RWPE1 (cell line): ENCODE measurements at regions not wholly inside any gene's neighbourhood (a gene's known extent, or its start where the extent isn't known, plus 50 kb on each side); places are given as distances from the start of the nearest gene placed in this dataset.

Source experiments
- CTCF ChIA-PET: fragments of 350-600 bp; sonication (Branson Sonifier 250); formaldehyde crosslinking; extraction: SDS; loops from one replicate; lab custom pipeline; 2021; lab: Yijun Ruan, JAX
- POLR2A ChIA-PET: fragments of 400-600 bp; formaldehyde crosslinking; extraction: SDS; loops from one replicate; lab custom pipeline; 2020; ENCODE audit warnings: antibody characterized with exemption; ENCODE audit not compliant: low non-redundant PET; lab: Yijun Ruan, JAX
- DNase-seq: peaks from one replicate; pipeline ENCODE4 v3.0.0; 2012; ENCODE audit warnings: low spot score
- H3K27ac ChIP-seq: fragments of 450-650 bp; 2 replicates; pipeline ENCODE4 v1.5.1; 2017
- TF ChIP-seq, protein P1 (sequence below): fragments of 450-650 bp; conservative IDR thresholded peaks from 2 replicates; pipeline ENCODE4 v1.5.1; 2017; ENCODE audit warnings: low read depth, mild to moderate bottlenecking

- TF ChIP-seq, protein P1, sequence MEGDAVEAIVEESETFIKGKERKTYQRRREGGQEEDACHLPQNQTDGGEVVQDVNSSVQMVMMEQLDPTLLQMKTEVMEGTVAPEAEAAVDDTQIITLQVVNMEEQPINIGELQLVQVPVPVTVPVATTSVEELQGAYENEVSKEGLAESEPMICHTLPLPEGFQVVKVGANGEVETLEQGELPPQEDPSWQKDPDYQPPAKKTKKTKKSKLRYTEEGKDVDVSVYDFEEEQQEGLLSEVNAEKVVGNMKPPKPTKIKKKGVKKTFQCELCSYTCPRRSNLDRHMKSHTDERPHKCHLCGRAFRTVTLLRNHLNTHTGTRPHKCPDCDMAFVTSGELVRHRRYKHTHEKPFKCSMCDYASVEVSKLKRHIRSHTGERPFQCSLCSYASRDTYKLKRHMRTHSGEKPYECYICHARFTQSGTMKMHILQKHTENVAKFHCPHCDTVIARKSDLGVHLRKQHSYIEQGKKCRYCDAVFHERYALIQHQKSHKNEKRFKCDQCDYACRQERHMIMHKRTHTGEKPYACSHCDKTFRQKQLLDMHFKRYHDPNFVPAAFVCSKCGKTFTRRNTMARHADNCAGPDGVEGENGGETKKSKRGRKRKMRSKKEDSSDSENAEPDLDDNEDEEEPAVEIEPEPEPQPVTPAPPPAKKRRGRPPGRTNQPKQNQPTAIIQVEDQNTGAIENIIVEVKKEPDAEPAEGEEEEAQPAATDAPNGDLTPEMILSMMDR: no peak
- ChIA-PET POLR2A (no interaction called here), CTCF (interaction anchor here (0.6 kb wide), 1 partner anchor 248 kb away, joined by 5 read pairs; no protein-coding TSS in a partner anchor)
- DNase-seq: no peak
- H3K27ac ChIP-seq: no peak overlapping the region
These were observed 124.1 kb upstream of the LIMCH1 start for GRCh38 chr4:41413670-41414411.

DNA sequence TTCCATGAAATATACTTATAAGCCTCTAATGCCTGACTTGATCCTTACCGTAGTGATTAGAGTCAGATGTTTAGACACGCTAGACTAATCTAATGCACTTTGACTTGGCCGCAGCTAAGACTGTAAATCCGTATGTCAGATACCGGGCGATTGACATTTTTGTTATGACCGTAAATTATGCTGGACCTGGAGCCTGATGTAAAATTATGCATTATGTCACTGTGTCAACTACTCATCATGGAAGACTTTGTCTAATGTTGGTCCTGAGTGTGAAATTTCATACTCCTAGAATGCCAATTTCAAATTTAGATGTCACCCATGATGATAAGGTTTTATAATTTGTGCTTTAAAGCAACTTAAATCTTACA, 123.6 kb upstream of the LIMCH1 start:
- CTCF ChIA-PET: no interaction called here
- TF ChIP-seq, protein P1: no peak

GRCh38 chr4:41418444-41418843, 119.5 kb upstream of the LIMCH1 start:
- POLR2A ChIA-PET: no interaction called here
- CTCF ChIA-PET: interaction anchor here (0.5 kb wide), 1 partner anchor 351 kb away, joined by 3 read pairs; no protein-coding TSS in a partner anchor

More for the DNA sequence above, 123.6 kb upstream of the LIMCH1 start:
- H3K27ac ChIP-seq: no peak overlapping the region
- POLR2A ChIA-PET: no interaction called here
- no peak for DNase-seq

GRCh38 chr4:41420541-41420940, 117.4 kb upstream of the LIMCH1 start:
- TF ChIP-seq, protein P1: no peak
- ChIA-PET POLR2A (no interaction called here), CTCF (no interaction called here)
- H3K27ac ChIP-seq: no peak overlapping the region
- no peak for DNase-seq

More at GRCh38 chr4:41418444-41418843, 119.5 kb upstream of the LIMCH1 start:
- no peak for DNase-seq
- peak overlapping the region; percentile 42 for H3K27ac ChIP-seq
- TF ChIP-seq, protein P1: no peak

DNA sequence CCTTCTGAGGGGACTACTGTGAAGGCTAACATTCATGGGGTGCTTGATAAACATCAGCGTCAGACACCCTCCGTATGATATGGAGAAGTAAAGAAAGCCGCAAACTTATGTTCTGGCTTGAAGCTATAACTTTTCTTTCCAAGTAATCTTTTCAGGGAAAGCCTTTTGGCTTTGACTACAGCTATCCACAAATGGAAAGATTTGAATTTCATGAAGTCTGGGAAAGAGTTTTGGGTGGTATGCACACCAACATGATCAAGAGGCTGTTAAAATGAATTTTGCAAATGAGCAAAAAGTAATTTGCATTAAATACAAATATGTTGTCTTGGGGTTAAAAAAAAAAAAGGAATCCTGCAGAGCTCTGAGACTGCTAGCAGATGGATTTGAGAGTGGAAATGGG, 114.8 kb upstream of the LIMCH1 start:
- ChIA-PET CTCF (interaction anchor here (0.5 to 0.8 kb wide), 2 partner anchors 128 to 566 kb away, joined by 3 to 4 read pairs; no protein-coding TSS in a partner anchor), POLR2A (interaction anchor here (0.6 kb wide), 1 partner anchor 94 kb away, joined by 3 read pairs; no protein-coding TSS in a partner anchor)
- no peak for DNase-seq
- no peak overlapping the region for H3K27ac ChIP-seq
- TF ChIP-seq, protein P1: no peak

- DNase-seq: no peak
- TF ChIP-seq, protein P1: no peak
- H3K27ac ChIP-seq: no peak overlapping the region
- POLR2A ChIA-PET: no interaction called here
- CTCF ChIA-PET: no interaction called here
These were observed 113.4 kb upstream of the LIMCH1 start for GRCh38 chr4:41424522-41424921.
